ENCODE measurements at regions not wholly inside any gene's neighbourhood (a gene's known extent, or its start where the extent isn't known, plus 50 kb on each side); places are given as distances from the start of the nearest gene placed in this dataset.

- H2AFZ ChIP-seq (ENCODE audit: low read length): no peak overlapping the region
- no peak for ATAC-seq
- no peak overlapping the region for H3K4me2 ChIP-seq (ENCODE audit: low read depth, low read length)
- H3K9me3 ChIP-seq (ENCODE audit: low read length): no peaks in the 10 kb centered on the region
- H3K36me3 ChIP-seq (replicated peaks in 1 of 2; ENCODE audit: control insufficient read depth in 1 of 2, insufficient read depth in 2 of 2, low read length in 2 of 2): no peaks in the 10 kb centered on the region
- H3K27me3 ChIP-seq (ENCODE audit: control insufficient read depth in 1 of 2, insufficient read depth in 2 of 2, low read length in 2 of 2): no peaks in the 10 kb centered on the region
- 18% methylated on average over 3 of the region's 3 CpGs for WGBS (ENCODE audit: low lambda C conversion rate)
- no peaks in the 10 kb centered on the region for H3K4me1 ChIP-seq (ENCODE audit: insufficient read depth, low read length)
- no peaks in the 10 kb centered on the region for H3K79me2 ChIP-seq (ENCODE audit: insufficient read depth, low read length)
- POLR2A ChIA-PET: no interaction called here
- H4K20me1 ChIP-seq (ENCODE audit: insufficient read depth, low read length): no peaks in the 10 kb centered on the region
- no peak overlapping the region for H3K9ac ChIP-seq (ENCODE audit: insufficient read depth, low read depth, low read length)
- no peak for FAIRE-seq
- intact Hi-C loops (cut with micrococcal nuclease; ENCODE audit: unreplicated experiment): no loop called here
- CTCF ChIA-PET (ENCODE audit: low intra/inter-chr PET ratio, low total read pairs): no interaction called here
- BruUV-seq (replicated peaks): no TSS peak
- H3K27ac ChIP-seq (ENCODE audit: extremely low read length, insufficient read depth, low read length): no peak overlapping the region
- no peak for DNase-seq (ENCODE audit: low spot score)
- H3K4me3 ChIP-seq (replicated peaks in 1 of 3; ENCODE audit: insufficient read depth in 1 of 3, low read depth in 2 of 3, low read length in 3 of 3): no peak overlapping the region
- in situ Hi-C loops (cut with HindIII; ENCODE audit: extremely low pct_ligation_motif_present, low pct_unique_long_range_greater_than_20kb): no loop called here
- TF ChIP-seq BATF2 (CRISPR knock-in tag; IDR thresholded peaks at IDR 0.05) (no peak), ZNF577 (CRISPR knock-in tag; IDR thresholded peaks at IDR 0.05; ENCODE audit: borderline replicate concordance, low read depth) (no peak), KAT8 (CRISPR knock-in tag; IDR thresholded peaks at IDR 0.05) (no peak), ZNF407 (CRISPR knock-in tag; IDR thresholded peaks at IDR 0.05; ENCODE audit: not compliant biosample characterization) (no peak), HOXD1 (CRISPR knock-in tag; IDR thresholded peaks at IDR 0.05) (no peak), ZNF496 (CRISPR knock-in tag; IDR thresholded peaks at IDR 0.05; ENCODE audit: insufficient replicate concordance) (no peak), ZFP36L2 (CRISPR knock-in tag; IDR thresholded peaks at IDR 0.05) (no peak), HNF4A (CRISPR knock-in tag; IDR thresholded peaks at IDR 0.05) (no peak), MAZ (IDR thresholded peaks at IDR 0.05; ENCODE audit: borderline replicate concordance, low read depth, low read length) (no peak), MAZ (CRISPR knock-in tag; IDR thresholded peaks at IDR 0.05; ENCODE audit: low read depth) (no peak), POGZ (CRISPR knock-in tag; IDR thresholded peaks at IDR 0.05) (no peak), NR3C1 (CRISPR knock-in tag; IDR thresholded peaks at IDR 0.05) (no peak), ZKSCAN5 (CRISPR knock-in tag; IDR thresholded peaks at IDR 0.05) (no peak), GABPB1 (CRISPR knock-in tag; IDR thresholded peaks at IDR 0.05) (no peak), MAF1 (CRISPR knock-in tag; IDR thresholded peaks at IDR 0.05; ENCODE audit: borderline replicate concordance) (no peak), ZBTB44 (CRISPR knock-in tag; IDR thresholded peaks at IDR 0.05) (no peak), ZNF556 (CRISPR knock-in tag; IDR thresholded peaks at IDR 0.05; ENCODE audit: borderline replicate concordance) (no peak)
Observed at GRCh38 chr11:79925570-79925969, 484.7 kb upstream of the TENM4 start.
